A673 (cell line): ENCODE measurements at regions not wholly inside any gene's neighbourhood (a gene's known extent, or its start where the extent isn't known, plus 50 kb on each side); places are given as distances from the start of the nearest gene placed in this dataset.

ENCODE experiments used
- EZH2 ChIP-seq: fragments of 200-600 bp; sonication (generic); IDR thresholded peaks from 2 replicates; pipeline ENCODE4 v1.6.1; 2017; ENCODE audit warnings: borderline replicate concordance, low read depth, mild to moderate bottlenecking, mixed read lengths, antibody characterized with exemption, low read length; ENCODE audit not compliant: poor library complexity, severe bottlenecking
- TF ChIP-seq, protein P1 (sequence below): fragments of 300-800, 200-600 bp; sonication (generic); conservative IDR thresholded peaks from 2 replicates; pipeline ENCODE4 v1.5.1; 2017; ENCODE audit warnings: low read depth, mild to moderate bottlenecking, antibody characterized with exemption, low read length, moderate library complexity, mixed read lengths

DNA sequence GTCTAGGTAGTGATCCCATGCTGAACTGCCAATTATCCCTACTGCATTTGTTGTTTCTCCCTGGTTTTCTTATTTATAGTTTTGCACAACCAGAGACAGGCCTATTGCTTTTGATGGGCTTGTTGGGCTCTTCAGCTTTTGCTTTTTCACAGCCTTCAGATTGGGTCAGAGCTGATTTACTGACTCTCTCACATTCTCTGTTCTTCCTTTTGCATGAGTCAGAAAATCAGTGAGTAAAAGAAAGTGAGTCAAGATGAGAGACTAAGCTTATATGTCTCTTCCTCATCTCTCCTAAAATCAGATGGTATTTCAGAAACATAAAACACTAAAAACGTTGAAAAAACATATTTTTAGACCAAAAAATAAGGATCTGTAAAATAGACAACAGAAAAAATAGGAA lies 1135.4 kb downstream of the XPNPEP1 start:
- TF ChIP-seq, protein P1, sequence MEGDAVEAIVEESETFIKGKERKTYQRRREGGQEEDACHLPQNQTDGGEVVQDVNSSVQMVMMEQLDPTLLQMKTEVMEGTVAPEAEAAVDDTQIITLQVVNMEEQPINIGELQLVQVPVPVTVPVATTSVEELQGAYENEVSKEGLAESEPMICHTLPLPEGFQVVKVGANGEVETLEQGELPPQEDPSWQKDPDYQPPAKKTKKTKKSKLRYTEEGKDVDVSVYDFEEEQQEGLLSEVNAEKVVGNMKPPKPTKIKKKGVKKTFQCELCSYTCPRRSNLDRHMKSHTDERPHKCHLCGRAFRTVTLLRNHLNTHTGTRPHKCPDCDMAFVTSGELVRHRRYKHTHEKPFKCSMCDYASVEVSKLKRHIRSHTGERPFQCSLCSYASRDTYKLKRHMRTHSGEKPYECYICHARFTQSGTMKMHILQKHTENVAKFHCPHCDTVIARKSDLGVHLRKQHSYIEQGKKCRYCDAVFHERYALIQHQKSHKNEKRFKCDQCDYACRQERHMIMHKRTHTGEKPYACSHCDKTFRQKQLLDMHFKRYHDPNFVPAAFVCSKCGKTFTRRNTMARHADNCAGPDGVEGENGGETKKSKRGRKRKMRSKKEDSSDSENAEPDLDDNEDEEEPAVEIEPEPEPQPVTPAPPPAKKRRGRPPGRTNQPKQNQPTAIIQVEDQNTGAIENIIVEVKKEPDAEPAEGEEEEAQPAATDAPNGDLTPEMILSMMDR: no peak
- TF ChIP-seq EZH2: no peak
